Activated CD4-positive, alpha-beta T cell treated with anti-CD3 and anti-CD28 coated beads, Interleukin-2, amount 50 U/mL, for 1 hour (primary cell): ENCODE measurements at regions not wholly inside any gene's neighbourhood (a gene's known extent, or its start where the extent isn't known, plus 50 kb on each side); places are given as distances from the start of the nearest gene placed in this dataset.

Experiments used
- DNase-seq: peaks from one replicate; pipeline ENCODE4 v3.0.0-alpha.2; 2020

GRCh38 chr3:14288833-14289451 is 110.3 kb downstream of the LSM3 start:
- DNase-seq = no peak

- no peak for DNase-seq
These were observed 111.2 kb downstream of the LSM3 start for GRCh38 chr3:14289590-14290461.

GRCh38 chr3:14290631-14291385 is 111.6 kb upstream of the SLC6A6 start:
- DNase-seq = no peak

DNA sequence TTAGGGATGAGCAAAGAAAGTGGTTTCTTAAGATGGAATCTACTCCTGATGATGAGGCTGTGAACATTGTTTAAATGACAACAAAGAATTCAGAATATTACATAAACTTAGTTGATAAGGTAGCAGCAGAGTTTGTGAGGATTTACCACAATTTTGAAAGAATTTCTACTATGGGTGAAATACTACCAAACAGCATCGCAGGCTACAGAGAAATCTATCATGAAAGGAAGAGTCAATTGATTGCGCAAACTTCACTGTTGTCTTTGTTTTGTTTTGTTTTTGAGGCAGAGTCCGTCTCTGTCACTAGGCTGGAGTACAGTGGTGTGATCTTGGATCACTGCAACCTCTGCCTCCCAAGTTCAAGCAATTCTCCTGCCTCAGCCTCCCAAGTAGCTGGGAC is 107.4 kb upstream of the SLC6A6 start:
- no peak for DNase-seq

DNA sequence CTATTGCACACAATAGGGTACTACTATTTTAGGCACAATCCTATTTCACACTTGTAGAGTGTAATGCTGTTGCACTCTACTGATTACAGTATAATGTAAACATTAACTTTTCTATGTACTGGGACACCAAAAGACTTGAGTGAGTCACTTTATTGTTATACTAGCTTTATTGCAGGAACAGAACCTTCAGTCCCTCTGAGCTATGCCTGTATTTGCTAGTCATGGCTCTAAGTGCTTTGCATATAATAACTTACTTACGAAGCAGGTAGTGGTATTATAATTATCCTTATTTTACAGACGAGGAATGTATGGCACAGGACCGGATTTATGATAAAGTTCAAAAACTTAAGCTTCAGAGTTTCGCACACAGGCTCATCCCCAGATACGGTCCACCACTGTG is 106.6 kb upstream of the SLC6A6 start:
- no peak for DNase-seq

DNA sequence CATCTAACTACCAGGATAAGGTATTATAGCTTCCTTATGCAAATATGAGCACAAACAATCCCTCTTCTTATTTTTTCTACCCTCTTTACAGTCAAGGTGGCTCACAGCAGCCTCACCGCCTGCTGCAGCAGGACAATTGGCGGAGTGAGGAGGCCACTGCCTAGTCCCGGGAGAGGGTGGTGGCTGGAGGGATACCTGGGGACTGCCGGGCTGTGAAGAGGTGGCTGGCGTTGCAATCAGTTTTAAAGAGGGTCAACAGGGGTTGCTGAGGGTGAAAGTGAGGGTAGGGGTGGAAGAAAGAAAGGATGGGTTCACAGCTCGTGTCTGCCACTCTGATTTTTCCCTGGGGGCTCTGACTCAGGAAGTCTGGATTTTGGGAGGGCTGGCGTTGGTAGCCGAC is 105.1 kb upstream of the SLC6A6 start:
- DNase-seq = no peak

- no peak for DNase-seq
These were observed 104.6 kb upstream of the SLC6A6 start for GRCh38 chr3:14297784-14298236.

GRCh38 chr3:14298442-14298841 is 104.0 kb upstream of the SLC6A6 start:
- DNase-seq = no peak

DNA sequence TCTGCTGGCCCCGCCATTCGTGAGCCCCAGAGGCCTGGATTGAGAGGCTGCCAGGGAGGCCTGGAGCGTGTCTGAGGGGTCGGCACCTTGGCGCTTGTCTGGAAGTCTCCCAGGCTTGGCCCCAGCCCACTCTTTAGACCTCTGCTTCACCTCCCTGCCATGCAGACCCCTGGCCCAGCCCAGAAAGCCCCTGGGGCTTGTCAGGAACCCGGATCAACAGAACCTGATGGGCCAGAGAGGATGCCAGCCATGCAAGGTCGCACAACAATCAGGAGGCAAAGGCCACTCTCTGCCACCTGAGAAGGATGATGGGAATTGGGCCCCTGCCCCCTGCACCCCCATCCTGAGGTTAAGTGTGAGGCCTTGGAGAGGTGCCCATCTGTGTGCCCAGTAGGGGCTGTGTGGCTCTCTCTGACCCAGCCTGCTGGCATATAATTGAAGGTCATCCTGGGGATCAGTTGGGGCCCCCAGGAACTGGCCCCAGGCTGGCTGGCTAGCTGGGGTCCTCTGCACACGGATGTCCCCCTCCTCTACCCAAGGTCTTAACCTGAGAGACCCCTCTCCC is 103.3 kb upstream of the SLC6A6 start:
- no peak for DNase-seq

GRCh38 chr3:14299767-14300166 is 102.6 kb upstream of the SLC6A6 start:
- DNase-seq = no peak

DNA sequence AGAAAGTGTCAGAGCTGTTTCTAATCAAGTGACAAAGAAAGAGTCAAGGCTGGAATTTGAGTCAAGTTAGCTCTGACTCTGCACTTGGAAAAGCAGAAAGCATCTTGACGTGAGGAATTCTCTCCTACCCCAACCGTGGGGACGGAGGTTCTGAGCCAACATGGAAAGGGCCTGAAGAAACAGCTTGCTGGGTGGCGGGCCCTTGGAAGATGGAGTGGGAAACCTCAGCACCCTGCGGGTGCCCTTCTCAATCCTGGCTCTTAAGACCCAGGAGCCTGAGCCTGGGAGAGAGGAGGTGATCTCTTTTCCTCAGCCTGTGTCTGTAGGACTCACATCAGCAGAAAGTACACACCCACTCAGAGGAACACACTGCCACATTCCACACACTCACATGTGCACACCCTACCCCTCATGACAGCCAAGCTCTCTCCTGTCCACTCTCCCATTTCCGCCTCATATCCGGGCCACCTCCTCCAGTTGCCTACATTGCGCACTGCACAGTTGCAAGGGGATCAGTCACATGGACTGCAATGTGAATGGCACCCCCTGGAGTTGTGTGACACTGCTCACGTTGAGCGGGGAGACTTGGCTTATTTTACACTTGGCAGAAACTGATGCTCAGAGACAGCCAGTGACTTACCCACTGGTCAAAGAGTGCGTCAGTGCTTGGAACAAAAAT is 101.5 kb upstream of the SLC6A6 start:
- no peak for DNase-seq

- DNase-seq = no peak
These were observed 100.8 kb upstream of the SLC6A6 start for GRCh38 chr3:14301558-14301957.

DNA sequence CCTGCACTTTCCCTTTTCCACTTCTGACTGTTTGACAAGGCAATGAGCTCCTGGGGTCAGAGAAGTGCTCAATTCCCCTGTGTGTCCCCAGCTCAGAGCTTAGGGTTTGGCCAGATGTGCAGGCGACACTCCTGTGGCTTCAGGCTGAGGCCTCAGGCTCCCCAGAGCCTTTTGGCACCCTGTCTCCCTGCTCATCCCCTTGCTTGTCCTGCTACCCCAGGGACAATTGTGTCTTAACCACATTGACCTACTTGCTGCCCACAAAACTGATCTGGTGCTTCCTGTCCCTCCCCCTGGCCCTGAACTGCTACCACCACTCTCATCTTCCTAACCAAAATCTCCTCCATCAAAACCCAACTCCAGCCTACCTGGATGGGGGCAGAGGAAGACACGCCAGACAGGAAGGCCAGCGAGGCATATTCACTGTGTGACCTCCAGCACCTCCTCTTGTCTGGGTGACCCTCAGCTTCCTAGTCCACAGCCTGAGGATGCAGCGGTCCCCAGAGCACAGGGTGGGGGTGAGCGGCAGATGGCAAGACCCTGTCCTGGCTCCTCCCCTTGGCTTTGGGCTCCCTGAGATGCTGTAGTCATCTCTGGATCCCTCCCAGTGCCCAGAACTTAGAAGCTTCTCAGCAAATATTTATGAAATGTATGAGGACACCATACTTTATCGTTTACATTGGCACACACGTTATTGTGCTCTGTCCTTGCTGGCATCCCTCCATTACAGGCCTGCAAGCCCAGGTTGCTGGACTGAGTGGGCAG is 98.9 kb upstream of the SLC6A6 start:
- DNase-seq = no peak

- no peak for DNase-seq
These were observed 98.0 kb upstream of the SLC6A6 start for GRCh38 chr3:14304101-14305045.

DNA sequence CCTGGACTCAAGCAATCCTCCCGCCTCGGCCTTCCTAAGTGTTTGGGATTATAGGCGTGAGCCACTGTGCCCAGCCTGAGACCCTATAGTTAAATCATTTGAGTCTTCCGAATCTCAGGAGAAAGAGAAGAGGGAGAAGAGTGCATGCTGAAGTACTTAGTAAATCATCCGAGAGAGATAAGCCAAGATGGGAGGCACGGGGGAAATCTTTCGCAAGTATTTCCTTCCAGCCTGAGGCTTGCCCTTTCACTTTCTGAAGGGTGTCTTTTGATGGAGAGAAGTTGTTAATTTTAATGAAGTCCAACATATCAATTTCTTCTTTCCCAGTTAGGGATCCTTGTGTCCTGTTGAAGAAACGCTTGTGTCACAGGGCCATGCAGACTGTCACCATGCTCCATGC is 97.1 kb upstream of the SLC6A6 start:
- DNase-seq = no peak

DNA sequence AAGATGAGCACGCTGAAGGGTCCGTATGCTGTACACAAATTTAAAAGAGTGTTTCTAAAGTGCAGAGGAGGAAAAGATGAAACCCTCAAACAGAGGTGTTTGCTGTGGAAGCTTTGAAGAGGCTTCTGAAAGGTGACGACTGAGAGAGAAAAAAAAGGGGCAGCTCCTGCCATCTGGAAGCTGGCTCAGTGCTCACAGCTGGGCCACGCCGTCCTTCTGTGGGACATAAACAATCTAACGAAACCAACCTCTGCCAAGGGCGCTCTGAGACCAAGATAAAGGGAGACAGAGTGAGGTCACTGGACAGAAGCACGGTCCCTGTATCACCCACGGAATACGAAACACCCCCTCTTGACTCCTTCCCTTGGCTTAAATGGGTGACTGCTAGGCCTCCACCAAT is 96.3 kb upstream of the SLC6A6 start:
- DNase-seq = no peak

GRCh38 chr3:14307656-14308302 is 94.6 kb upstream of the SLC6A6 start:
- DNase-seq = no peak

DNA sequence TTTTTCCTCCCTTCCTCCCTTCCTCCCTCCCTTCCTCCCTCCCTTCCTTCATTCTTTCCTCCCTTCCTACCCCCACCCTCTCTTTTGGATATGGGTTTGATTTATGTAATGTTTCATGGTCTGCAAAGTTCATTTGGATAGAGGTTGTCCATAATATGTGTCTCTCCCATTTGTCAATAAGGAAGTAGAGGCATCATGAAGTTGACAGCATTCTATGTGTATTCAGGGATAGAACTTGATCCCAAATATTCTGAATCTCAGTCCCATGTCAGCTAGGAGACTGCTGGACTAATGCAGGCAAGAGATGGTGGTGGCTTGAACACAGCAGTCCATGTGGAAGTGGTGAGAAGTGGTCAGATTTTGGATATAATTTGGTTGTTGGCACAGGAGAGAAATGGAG is 90.7 kb upstream of the SLC6A6 start:
- no peak for DNase-seq

DNA sequence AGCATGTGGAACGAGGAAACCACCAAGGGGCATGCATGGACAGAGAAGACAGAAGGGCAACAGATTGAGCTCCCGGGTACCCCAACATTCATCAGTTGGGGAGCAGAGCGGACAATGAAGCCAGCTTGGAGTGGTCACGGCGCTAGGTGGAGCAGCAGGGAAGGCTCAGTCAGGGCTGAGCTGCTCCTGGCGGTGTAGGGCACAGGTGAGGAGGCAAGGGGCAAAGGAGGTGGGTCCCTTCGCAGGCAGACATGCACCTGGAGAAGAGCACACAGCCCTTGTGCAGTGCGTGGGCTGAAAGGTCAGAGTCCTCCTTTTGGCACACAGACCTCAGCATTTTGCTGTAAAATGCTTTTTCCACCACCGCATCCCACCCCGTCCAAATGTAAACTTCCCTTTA is 90.0 kb upstream of the SLC6A6 start:
- DNase-seq = no peak

- DNase-seq = no peak
These were observed 85.3 kb upstream of the SLC6A6 start for GRCh38 chr3:14317057-14317553.
